Activated naive CD4-positive, alpha-beta T cell treated with anti-CD3 and anti-CD28 coated beads, Interleukin-2, amount 50 U/mL, for 24 hours (primary cell): ENCODE measurements at regions not wholly inside any gene's neighbourhood (a gene's known extent, or its start where the extent isn't known, plus 50 kb on each side); places are given as distances from the start of the nearest gene placed in this dataset.

Source experiments
- H3K27ac Mint-ChIP-seq: one replicate; pipeline ENCODE4 v1.8.0; 2021; ENCODE audit warnings: mild to moderate bottlenecking, mixed read lengths
- H3K27me3 Mint-ChIP-seq: one replicate; pipeline ENCODE4 v1.8.0; 2021; ENCODE audit warnings: mixed read lengths
- H3K36me3 Mint-ChIP-seq: one replicate; pipeline ENCODE4 v1.8.0; 2021; ENCODE audit warnings: mixed read lengths
- H3K4me1 Mint-ChIP-seq: one replicate; pipeline ENCODE4 v1.8.0; 2021; ENCODE audit warnings: mixed read lengths
- H3K4me3 Mint-ChIP-seq: one replicate; pipeline ENCODE4 v1.8.0; 2021; ENCODE audit warnings: mild to moderate bottlenecking, mixed read lengths
- H3K9me3 Mint-ChIP-seq: one replicate; pipeline ENCODE4 v1.8.0; 2021; ENCODE audit warnings: mixed read lengths

DNA sequence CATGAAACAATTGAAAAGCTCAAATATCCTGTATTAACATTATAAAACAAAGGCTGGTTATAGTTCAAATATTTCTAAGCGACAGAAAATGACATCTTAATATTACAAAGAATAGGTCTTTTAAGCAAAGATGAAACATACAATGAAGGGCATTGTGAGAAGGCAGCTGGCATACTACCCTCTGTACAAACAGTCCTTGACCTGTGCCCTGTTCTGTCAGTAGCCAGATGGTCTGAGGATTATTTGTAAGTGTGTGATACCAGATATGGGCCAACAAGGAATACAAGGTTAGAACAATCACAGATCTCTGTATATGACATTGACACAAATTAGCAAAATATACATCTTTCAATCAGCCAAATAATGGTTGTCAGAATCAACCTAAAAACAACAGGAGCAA, 1350.4 kb downstream of the AMY1C start:
- H3K4me3 Mint-ChIP-seq = no peak overlapping the region
- no peaks in the 10 kb centered on the region for H3K4me1 Mint-ChIP-seq
- H3K9me3 Mint-ChIP-seq = peaks cover 2% of the 10 kb centered on the region
- no peak overlapping the region for H3K27ac Mint-ChIP-seq
- H3K36me3 Mint-ChIP-seq = no peaks in the 10 kb centered on the region
- no peaks in the 10 kb centered on the region for H3K27me3 Mint-ChIP-seq

DNA sequence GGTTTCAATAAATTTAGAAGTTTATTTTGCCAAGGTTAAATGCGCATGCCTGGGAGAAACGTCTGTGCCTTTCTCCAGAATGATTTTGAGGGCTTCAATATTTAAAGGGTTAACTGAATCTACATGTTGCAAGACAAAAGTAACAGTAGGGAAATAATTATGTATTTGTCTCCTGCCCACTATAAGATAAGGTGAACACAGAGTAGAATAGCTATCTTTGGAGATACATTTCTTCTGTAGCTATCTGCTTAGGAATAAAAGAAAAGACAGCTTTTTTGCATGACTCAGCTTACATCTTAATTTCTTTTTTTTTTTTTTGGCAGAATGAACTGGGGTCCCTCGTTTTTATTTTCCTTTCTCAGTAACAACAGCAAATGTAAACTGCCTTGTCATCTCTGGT, 1351.6 kb downstream of the AMY1C start:
- Mint-ChIP-seq H3K27ac (no peak overlapping the region), H3K9me3 (peaks cover 5% of the 10 kb centered on the region), H3K4me1 (no peaks in the 10 kb centered on the region)

DNA sequence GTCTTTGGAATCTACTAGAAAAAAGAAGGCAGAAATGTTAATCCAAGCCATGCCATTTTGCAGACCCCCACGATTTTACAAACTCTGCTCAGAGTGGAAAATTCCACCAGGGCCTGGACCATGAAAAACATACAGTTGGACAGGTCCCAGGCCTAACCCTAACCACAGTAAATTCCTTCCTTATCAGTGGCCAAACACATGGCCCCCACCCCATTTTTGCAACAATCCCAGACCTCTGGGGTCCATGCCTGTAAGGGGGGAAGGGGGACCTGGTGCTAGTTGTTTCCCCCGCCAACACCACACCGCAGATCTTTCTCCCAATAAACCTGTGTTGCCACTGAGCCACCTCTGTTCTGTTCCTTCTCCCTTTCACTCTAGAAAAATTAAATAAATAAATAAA, 1352.7 kb downstream of the AMY1C start:
- Mint-ChIP-seq H3K9me3 (peaks cover 9% of the 10 kb centered on the region), H3K4me1 (no peaks in the 10 kb centered on the region), H3K27ac (no peak overlapping the region)

More for the DNA sequence above, 1351.6 kb downstream of the AMY1C start:
- Mint-ChIP-seq H3K4me3 (no peak overlapping the region), H3K27me3 (no peaks in the 10 kb centered on the region), H3K36me3 (no peaks in the 10 kb centered on the region)

DNA sequence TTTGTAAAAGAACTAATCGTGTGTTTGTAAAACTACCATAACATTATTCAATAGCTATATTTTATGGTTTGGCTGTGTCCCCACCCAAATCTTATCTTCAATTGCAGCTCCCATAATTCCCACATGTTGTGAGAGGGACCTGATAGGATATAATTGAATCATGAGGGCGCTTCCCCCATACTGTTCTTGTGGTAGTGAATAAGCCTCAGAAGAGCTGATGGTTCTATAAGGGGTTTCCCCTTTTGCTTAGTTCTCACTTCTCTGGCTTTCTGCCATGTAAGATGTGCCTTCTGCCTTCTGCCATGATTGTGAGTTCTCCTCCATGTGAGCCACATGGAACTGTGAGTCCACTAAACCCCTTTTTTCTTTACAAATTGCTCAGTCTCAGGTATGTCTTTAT, 1372.3 kb downstream of the AMY1C start:
- Mint-ChIP-seq H3K4me1 (no peaks in the 10 kb centered on the region), H3K9me3 (peaks cover 5% of the 10 kb centered on the region), H3K36me3 (no peaks in the 10 kb centered on the region), H3K27ac (no peak overlapping the region), H3K27me3 (no peaks in the 10 kb centered on the region), H3K4me3 (no peak overlapping the region)

More for the DNA sequence above, 1352.7 kb downstream of the AMY1C start:
- Mint-ChIP-seq H3K4me3 (no peak overlapping the region), H3K27me3 (no peaks in the 10 kb centered on the region), H3K36me3 (no peaks in the 10 kb centered on the region)

- Mint-ChIP-seq H3K27me3 (no peaks in the 10 kb centered on the region), H3K9me3 (peaks cover 12% of the 10 kb centered on the region), H3K36me3 (no peaks in the 10 kb centered on the region), H3K27ac (no peak overlapping the region), H3K4me3 (no peak overlapping the region), H3K4me1 (no peaks in the 10 kb centered on the region)
Measured at GRCh38 chr1:105137543-105138457, 1388.1 kb downstream of the AMY1C start.

DNA sequence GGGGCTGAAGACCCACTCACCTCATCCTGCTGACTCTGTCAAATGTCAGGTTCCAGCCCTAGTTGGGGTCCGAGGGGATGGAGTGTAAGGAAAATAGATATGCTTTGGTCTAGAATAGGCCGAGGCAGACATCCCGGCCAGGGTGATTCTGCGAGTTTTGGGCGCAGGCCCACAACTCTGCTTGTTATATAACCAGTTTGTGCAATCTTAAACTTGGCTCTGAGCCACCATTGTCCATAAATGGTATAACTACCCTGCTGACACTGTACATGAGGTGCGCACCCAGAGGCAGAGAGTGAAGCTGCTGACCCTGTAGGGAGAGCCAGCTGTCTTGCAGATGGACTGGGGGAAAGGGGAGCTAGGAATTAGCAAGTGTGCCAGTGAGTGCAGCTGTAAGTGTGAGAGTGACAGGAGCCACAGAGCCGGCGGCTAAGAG, 1388.8 kb downstream of the AMY1C start:
- H3K4me3 Mint-ChIP-seq = no peak overlapping the region
- no peaks in the 10 kb centered on the region for H3K36me3 Mint-ChIP-seq
- H3K4me1 Mint-ChIP-seq = no peaks in the 10 kb centered on the region
- peaks cover 12% of the 10 kb centered on the region for H3K9me3 Mint-ChIP-seq
- no peaks in the 10 kb centered on the region for H3K27me3 Mint-ChIP-seq
- H3K27ac Mint-ChIP-seq = no peak overlapping the region

DNA sequence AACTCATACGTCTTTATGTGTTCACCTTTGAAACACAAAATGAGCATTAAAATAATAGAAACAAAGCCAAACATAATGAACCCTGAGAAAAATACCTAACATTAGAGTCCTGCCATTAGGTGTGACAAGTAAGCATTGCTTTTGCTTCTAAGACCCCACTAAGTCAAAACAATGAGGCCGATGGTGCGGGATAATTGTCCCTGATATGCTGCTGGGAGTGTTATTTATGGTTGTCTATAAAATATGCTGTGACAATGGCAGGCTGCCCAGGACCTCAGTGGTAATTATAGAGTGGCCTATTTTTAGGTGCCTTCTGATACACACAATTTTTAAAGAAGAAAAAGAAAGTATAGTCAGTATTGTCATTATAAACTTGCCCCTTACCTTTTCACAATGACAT, 1423.1 kb downstream of the AMY1C start:
- H3K27ac Mint-ChIP-seq = no peak overlapping the region
- H3K9me3 Mint-ChIP-seq = no peaks in the 10 kb centered on the region
- H3K4me1 Mint-ChIP-seq = no peaks in the 10 kb centered on the region
- H3K27me3 Mint-ChIP-seq = no peaks in the 10 kb centered on the region
- no peak overlapping the region for H3K4me3 Mint-ChIP-seq
- H3K36me3 Mint-ChIP-seq = no peaks in the 10 kb centered on the region

GRCh38 chr1:105180789-105181188, 1431.1 kb downstream of the AMY1C start:
- Mint-ChIP-seq H3K27me3 (no peaks in the 10 kb centered on the region), H3K36me3 (no peaks in the 10 kb centered on the region), H3K4me3 (no peak overlapping the region), H3K9me3 (no peaks in the 10 kb centered on the region), H3K4me1 (no peaks in the 10 kb centered on the region), H3K27ac (no peak overlapping the region)

DNA sequence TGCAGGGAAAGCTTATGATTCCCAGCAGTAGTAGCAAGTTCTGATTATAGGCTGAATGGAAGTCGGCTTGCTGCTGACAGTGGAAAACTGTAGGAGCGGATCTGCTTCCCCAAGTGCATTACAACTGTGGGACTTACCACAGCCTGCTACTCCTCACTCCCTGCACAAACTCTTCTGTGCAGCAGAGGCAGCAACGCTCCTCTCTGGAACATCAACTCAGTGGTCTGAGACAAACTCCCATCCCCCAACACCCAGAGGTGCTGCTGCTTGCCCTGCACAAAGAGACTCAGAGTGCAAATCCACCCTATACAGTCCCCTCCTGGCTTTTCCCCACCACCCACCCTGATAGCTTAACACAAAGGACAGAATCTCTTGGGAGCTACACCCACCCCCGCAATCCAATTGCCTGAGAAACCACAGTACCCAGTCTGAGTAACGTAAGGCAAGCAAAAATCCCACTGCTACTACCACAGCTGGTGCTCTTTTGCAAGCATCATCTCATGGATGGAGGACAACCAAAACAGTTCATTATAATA, 1455.2 kb downstream of the AMY1C start:
- H3K4me1 Mint-ChIP-seq = no peaks in the 10 kb centered on the region
- peaks cover 16% of the 10 kb centered on the region for H3K9me3 Mint-ChIP-seq
- H3K27ac Mint-ChIP-seq = no peak overlapping the region
- no peak overlapping the region for H3K4me3 Mint-ChIP-seq
- no peaks in the 10 kb centered on the region for H3K36me3 Mint-ChIP-seq
- no peaks in the 10 kb centered on the region for H3K27me3 Mint-ChIP-seq

DNA sequence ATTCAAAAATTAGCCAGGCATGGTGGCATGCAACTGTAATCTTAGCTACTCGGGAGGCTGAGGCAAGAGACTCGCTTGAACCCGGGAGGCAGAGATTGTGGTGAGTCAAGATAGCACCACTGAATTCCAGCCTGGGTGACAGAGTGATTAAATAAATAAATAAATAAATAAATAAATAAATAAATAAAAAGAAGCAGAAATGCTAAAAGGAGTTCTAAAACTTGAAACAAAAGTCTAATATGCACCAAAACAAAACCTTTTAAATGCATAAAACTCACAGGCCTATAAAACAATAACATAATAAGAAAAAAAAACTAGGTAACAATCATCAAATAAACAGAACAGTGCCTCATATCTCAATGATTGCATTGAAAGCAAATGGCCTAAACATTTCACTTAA, 1458.9 kb downstream of the AMY1C start:
- H3K4me1 Mint-ChIP-seq = no peaks in the 10 kb centered on the region
- H3K9me3 Mint-ChIP-seq = peaks cover 16% of the 10 kb centered on the region
- no peaks in the 10 kb centered on the region for H3K36me3 Mint-ChIP-seq
- H3K27ac Mint-ChIP-seq = no peak overlapping the region
- no peak overlapping the region for H3K4me3 Mint-ChIP-seq
- H3K27me3 Mint-ChIP-seq = no peaks in the 10 kb centered on the region

- H3K27ac Mint-ChIP-seq = no peak overlapping the region
- H3K27me3 Mint-ChIP-seq = no peaks in the 10 kb centered on the region
- H3K4me3 Mint-ChIP-seq = no peak overlapping the region
- H3K36me3 Mint-ChIP-seq = no peaks in the 10 kb centered on the region
- no peaks in the 10 kb centered on the region for H3K4me1 Mint-ChIP-seq
- H3K9me3 Mint-ChIP-seq = peaks cover 16% of the 10 kb centered on the region
Measured at GRCh38 chr1:105210747-105211146, 1461.0 kb downstream of the AMY1C start.

DNA sequence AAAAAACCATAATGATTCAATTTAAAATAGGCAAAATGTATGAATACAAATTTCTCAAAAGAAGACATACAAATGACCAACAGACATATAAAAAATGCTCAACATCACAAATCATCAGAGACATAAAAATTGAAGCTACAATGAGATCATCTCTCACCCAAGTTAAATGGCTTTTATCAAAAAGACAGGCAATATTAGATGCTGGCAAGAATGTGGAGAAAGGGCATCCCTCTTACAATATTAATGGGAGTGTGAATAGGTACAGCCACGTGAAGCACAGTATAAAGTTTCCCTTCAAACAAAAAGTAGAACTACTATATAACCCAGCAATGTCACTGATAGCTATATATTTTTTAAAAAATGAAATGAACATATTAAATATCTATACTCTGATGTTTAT, 1481.7 kb downstream of the AMY1C start:
- Mint-ChIP-seq H3K4me3 (no peak overlapping the region), H3K36me3 (no peaks in the 10 kb centered on the region), H3K9me3 (peaks cover 17% of the 10 kb centered on the region), H3K4me1 (no peaks in the 10 kb centered on the region), H3K27me3 (no peaks in the 10 kb centered on the region), H3K27ac (no peak overlapping the region)

DNA sequence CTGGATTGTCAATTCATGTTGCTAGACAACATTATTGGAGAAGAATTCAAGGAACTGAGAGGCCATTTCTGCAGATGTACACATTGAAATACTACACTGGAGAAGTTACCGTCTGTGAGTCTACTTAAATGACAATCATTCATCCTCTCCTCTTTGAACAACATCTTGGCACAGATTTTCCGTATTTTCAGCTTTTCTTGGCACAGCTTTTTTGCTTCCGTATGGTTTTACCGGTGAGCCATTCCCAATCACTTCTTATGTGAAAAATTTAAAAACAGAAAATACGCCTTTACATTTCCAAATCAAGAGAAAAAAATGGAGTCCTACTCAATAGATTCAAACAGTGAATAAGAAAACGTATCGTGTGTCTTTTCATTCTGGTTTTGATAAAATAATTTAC, 1493.7 kb downstream of the AMY1C start:
- no peaks in the 10 kb centered on the region for H3K27me3 Mint-ChIP-seq
- peaks cover 19% of the 10 kb centered on the region for H3K9me3 Mint-ChIP-seq
- no peak overlapping the region for H3K4me3 Mint-ChIP-seq
- no peaks in the 10 kb centered on the region for H3K4me1 Mint-ChIP-seq
- H3K27ac Mint-ChIP-seq = no peak overlapping the region
- H3K36me3 Mint-ChIP-seq = no peaks in the 10 kb centered on the region

DNA sequence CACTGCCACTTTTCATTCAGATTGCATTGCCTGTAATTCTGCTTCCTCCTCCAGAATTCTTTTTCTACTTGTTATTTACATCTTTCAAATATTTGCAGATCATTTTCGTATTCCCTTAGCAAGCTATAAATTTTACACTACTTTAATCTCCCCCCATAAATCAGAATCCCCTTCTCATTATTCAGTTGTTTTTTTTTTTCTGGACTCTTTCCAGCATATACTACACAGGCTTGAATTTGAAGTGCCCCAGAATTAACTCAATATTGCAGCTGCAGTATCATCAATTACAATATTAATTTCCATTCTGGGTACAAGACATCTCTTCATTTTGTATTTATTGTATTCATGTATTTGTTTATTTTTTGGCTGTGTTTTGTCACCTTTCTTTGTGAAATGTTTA, 1494.3 kb downstream of the AMY1C start:
- Mint-ChIP-seq H3K9me3 (peaks cover 22% of the 10 kb centered on the region), H3K27ac (no peak overlapping the region), H3K27me3 (no peaks in the 10 kb centered on the region), H3K4me3 (no peak overlapping the region), H3K36me3 (no peaks in the 10 kb centered on the region), H3K4me1 (no peaks in the 10 kb centered on the region)

- Mint-ChIP-seq H3K9me3 (peaks cover 30% of the 10 kb centered on the region), H3K36me3 (no peaks in the 10 kb centered on the region)
Measured at GRCh38 chr1:105254906-105255305, 1505.2 kb downstream of the AMY1C start.

DNA sequence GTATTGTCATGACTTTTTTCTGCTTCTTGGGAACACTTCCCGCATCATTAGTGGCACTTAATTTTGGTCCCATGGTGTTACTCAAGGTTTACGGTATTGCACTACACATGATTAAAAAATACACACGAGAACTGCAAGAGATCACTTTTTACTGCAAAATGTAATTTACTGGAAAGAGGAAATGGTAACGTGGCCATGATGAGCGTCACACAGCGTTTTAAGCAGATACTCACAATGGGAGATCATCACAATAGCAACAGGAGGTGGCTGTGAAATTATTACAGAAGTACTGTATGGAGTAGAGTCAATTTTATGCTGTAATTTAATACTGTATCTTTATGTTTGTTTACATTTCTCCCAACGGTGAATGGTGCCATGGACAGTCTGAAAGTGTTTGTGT, 1510.3 kb downstream of the AMY1C start:
- Mint-ChIP-seq H3K9me3 (peaks cover 24% of the 10 kb centered on the region), H3K27me3 (no peaks in the 10 kb centered on the region), H3K27ac (no peak overlapping the region), H3K4me3 (no peak overlapping the region), H3K4me1 (no peaks in the 10 kb centered on the region), H3K36me3 (no peaks in the 10 kb centered on the region)

More at GRCh38 chr1:105254906-105255305, 1505.2 kb downstream of the AMY1C start:
- Mint-ChIP-seq H3K4me1 (no peaks in the 10 kb centered on the region), H3K4me3 (no peak overlapping the region), H3K27me3 (no peaks in the 10 kb centered on the region), H3K27ac (no peak overlapping the region)
